Activated CD4-positive, alpha-beta T cell treated with anti-CD3 and anti-CD28 coated beads for 36 hours (primary cell): ENCODE measurements at regions not wholly inside any gene's neighbourhood (a gene's known extent, or its start where the extent isn't known, plus 50 kb on each side); places are given as distances from the start of the nearest gene placed in this dataset.

Source experiments
- ATAC-seq: fragments of 200-7000 bp; cut with Tn5 transposase; one replicate; pipeline ENCODE4 v1.10.0; 2021; ENCODE audit warnings: mild to moderate bottlenecking, moderate library complexity
- CTCF ChIA-PET: fragments of 350-600 bp; sonication (Branson Sonifier 250); formaldehyde crosslinking; loops from one replicate; lab custom pipeline; 2021; ENCODE audit warnings: antibody characterized with exemption; lab: Charles Lee
- POLR2A ChIA-PET: fragments of 350-600 bp; sonication (Branson Sonifier 250); formaldehyde crosslinking; loops from one replicate; lab custom pipeline; 2021; ENCODE audit warnings: antibody characterized with exemption, inconsistent platforms; lab: Charles Lee
- DNase-seq: peaks from one replicate; pipeline ENCODE4 v3.0.0-alpha.2; 2020
- H3K27ac Mint-ChIP-seq: one replicate; pipeline ENCODE4 v1.8.0; 2021; ENCODE audit warnings: mixed read lengths
- H3K27me3 Mint-ChIP-seq: one replicate; pipeline ENCODE4 v1.8.0; 2021; ENCODE audit warnings: mixed read lengths
- H3K36me3 Mint-ChIP-seq: one replicate; pipeline ENCODE4 v1.8.0; 2021; ENCODE audit warnings: low read depth, mixed read lengths
- H3K4me1 Mint-ChIP-seq: one replicate; pipeline ENCODE4 v1.8.0; 2021; ENCODE audit warnings: mixed read lengths
- H3K4me3 Mint-ChIP-seq: one replicate; pipeline ENCODE4 v1.8.0; 2021; ENCODE audit warnings: mild to moderate bottlenecking, moderate library complexity, mixed read lengths
- H3K9me3 Mint-ChIP-seq: one replicate; pipeline ENCODE4 v1.8.0; 2021; ENCODE audit warnings: low read depth, mixed read lengths
- intact Hi-C, 2 experiments: fragments of 100-400 bp; cut with DNase I in 1 of 2; cut with micrococcal nuclease in 1 of 2; formaldehyde crosslinking; loops; one replicate each; pipeline versions ENCODE4 v1.14.2 to v1.15.1; 2022 to 2024; cut with DNase I, micrococcal nuclease

GRCh38 chr3:117914540-117915100 lies 1120.0 kb downstream of the IGSF11 start:
- no peak for DNase-seq
- Mint-ChIP-seq H3K36me3 (no peaks in the 10 kb centered on the region), H3K27ac (no peak overlapping the region), H3K27me3 (no peaks in the 10 kb centered on the region), H3K9me3 (no peaks in the 10 kb centered on the region), H3K4me1 (no peaks in the 10 kb centered on the region), H3K4me3 (no peak overlapping the region)
- ChIA-PET CTCF (no interaction called here), POLR2A (no interaction called here)
- no peak for ATAC-seq
- intact Hi-C loops, result no loop called here

DNA sequence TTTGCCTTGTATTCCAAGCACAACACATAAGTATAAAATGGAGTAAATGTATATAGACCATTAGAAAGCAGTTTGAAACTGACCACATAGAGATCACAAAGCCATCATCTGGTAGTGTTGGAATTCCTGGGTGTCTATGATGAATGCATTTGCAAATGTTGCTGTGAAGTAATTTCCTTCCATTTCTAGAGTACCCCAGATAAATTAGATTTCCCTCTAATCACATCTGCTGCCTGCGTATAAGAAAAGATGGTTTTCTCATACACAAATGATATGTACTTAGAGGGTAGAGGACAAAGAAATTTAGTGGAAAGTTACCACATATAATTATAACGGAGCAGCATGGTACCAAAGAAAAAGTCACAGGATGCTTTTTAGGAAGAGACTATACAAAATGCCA lies 1117.8 kb downstream of the IGSF11 start:
- ChIA-PET CTCF (no interaction called here), POLR2A (no interaction called here)
- ATAC-seq (no peak), DNase-seq (no peak)
- H3K4me1 Mint-ChIP-seq, result no peaks in the 10 kb centered on the region
- no peak overlapping the region for H3K4me3 Mint-ChIP-seq
- H3K27ac Mint-ChIP-seq, result no peak overlapping the region
- H3K36me3 Mint-ChIP-seq, result no peaks in the 10 kb centered on the region
- no peaks in the 10 kb centered on the region for H3K9me3 Mint-ChIP-seq
- no peaks in the 10 kb centered on the region for H3K27me3 Mint-ChIP-seq
- intact Hi-C loops, result no loop called here

- ATAC-seq (no peak), DNase-seq (no peak)
- CTCF ChIA-PET, result no interaction called here
- Mint-ChIP-seq H3K27me3 (no peaks in the 10 kb centered on the region), H3K36me3 (no peaks in the 10 kb centered on the region), H3K4me3 (no peak overlapping the region), H3K9me3 (no peaks in the 10 kb centered on the region), H3K27ac (no peak overlapping the region), H3K4me1 (no peaks in the 10 kb centered on the region)
- intact Hi-C loops, result no loop called here
- POLR2A ChIA-PET, result no interaction called here
Observed at GRCh38 chr3:117919621-117920020, 1115.0 kb downstream of the IGSF11 start.

- DNase-seq, result no peak
- CTCF ChIA-PET, result no interaction called here
- H3K9me3 Mint-ChIP-seq, result no peaks in the 10 kb centered on the region
- H3K27ac Mint-ChIP-seq, result no peak overlapping the region
- no peak overlapping the region for H3K4me3 Mint-ChIP-seq
- no peaks in the 10 kb centered on the region for H3K36me3 Mint-ChIP-seq
- ATAC-seq, result no peak
- POLR2A ChIA-PET, result no interaction called here
- no peaks in the 10 kb centered on the region for H3K27me3 Mint-ChIP-seq
- no peaks in the 10 kb centered on the region for H3K4me1 Mint-ChIP-seq
- intact Hi-C loops, result no loop called here
Observed at GRCh38 chr3:117920253-117920898, 1114.3 kb downstream of the IGSF11 start.

DNA sequence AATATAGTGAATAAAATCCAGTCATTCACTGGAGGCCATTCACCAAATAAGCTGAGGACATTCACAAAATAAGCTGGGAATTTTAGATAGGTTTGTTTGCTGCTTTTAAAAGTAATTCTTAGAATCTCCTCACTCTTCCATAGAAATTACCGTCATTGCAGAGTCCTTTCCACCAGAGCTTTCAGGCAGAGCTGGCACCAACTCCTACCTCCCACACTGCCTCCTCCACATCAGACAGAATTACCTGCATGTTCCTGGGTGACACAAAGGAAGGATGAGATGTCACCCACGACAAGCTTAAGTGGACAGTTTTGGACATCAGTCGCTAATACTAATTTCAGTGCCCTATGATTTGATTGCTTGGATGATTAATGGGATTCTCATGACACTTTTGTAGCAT lies 1113.2 kb downstream of the IGSF11 start:
- DNase-seq (no peak), ATAC-seq (no peak)
- POLR2A ChIA-PET, result no interaction called here
- Mint-ChIP-seq H3K27ac (no peak overlapping the region), H3K27me3 (no peaks in the 10 kb centered on the region), H3K4me1 (no peaks in the 10 kb centered on the region), H3K36me3 (no peaks in the 10 kb centered on the region), H3K9me3 (no peaks in the 10 kb centered on the region), H3K4me3 (no peak overlapping the region)
- CTCF ChIA-PET, result no interaction called here
- intact Hi-C loops, result no loop called here

DNA sequence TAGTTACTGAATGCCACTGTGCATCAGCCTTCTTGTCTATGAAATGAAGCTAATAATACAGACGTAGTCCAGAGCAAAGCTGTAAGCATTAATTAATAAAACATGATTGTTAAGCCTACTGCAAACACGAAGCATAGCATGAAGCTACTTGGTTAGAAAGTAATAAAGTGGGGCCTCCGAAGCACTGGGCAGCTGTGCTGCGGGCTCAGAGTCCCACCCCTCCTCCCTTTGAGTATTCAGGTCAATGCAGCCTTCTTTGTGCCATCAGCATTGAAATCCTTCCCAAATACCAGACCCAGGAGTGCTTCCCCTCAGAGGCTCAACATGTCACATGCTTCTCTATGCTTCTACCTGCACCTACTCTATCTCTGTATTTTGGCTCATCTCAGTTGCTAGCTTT lies 1112.6 kb downstream of the IGSF11 start:
- no peaks in the 10 kb centered on the region for H3K36me3 Mint-ChIP-seq
- no peak overlapping the region for H3K4me3 Mint-ChIP-seq
- no peaks in the 10 kb centered on the region for H3K4me1 Mint-ChIP-seq
- ATAC-seq (no peak), DNase-seq (no peak)
- ChIA-PET CTCF (no interaction called here), POLR2A (no interaction called here)
- intact Hi-C loops, result no loop called here
- no peaks in the 10 kb centered on the region for H3K9me3 Mint-ChIP-seq
- no peaks in the 10 kb centered on the region for H3K27me3 Mint-ChIP-seq
- no peak overlapping the region for H3K27ac Mint-ChIP-seq

DNA sequence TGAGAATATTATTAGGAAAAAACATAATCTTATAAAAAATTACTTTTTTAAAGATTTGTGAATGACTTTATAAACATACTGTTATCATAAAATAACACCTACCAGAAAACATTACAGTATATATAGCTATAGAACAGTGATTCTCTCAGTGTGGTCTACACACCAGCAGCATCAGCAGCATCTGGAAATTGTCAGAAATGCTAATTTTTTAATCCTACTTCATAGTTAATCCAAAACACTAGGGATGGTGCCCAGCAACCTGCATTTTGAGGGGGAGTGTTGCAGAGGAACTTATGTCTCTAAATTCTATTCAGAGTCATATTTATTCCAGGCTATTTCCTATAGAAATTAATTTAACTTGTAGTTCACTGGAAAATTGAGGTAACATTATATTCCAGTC lies 1107.8 kb downstream of the IGSF11 start:
- ATAC-seq (no peak), DNase-seq (no peak)
- Mint-ChIP-seq H3K4me3 (no peak overlapping the region), H3K27ac (no peak overlapping the region), H3K27me3 (no peaks in the 10 kb centered on the region), H3K36me3 (no peaks in the 10 kb centered on the region), H3K4me1 (no peaks in the 10 kb centered on the region), H3K9me3 (no peaks in the 10 kb centered on the region)
- CTCF ChIA-PET, result no interaction called here
- intact Hi-C loops, result no loop called here
- POLR2A ChIA-PET, result no interaction called here

DNA sequence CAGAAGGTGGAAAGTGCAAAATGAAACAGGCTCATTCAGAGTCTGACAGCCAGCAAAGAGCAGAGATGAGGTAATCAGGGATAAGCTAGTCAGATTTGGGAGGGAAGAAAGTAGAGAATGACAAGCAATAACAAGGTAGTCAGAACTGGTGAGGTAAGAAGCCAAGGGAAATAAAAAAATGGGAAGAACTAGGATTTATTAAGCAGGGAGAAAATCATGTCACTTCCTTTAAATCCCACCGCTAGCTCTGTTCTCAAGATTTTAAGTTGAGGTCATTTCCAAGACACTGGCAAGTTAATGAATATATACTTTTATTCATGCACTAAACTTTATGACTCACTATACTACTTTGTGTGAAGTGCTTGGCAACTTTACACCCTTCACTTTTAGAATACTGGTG lies 1106.8 kb downstream of the IGSF11 start:
- Mint-ChIP-seq H3K4me3 (no peak overlapping the region), H3K27ac (no peak overlapping the region)

DNA sequence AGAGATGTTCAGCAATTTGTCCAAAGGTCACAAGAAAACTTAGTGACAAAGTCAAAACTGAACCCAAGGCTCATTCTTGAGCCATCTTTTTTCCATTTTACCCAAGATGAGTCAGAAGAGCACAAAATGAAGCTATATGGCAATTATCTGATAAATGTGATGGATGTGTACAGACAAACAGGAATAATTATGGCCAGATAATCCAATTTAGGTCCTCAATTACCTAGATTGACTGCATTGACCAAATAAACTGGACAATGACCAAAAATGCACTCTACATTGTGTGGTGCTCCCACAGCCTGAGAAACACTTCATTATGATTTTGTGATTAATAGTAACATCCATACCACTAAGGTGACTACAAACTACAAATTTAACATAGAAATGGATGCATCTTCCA lies 1105.8 kb downstream of the IGSF11 start:
- no peaks in the 10 kb centered on the region for H3K9me3 Mint-ChIP-seq
- ChIA-PET POLR2A (no interaction called here), CTCF (no interaction called here)
- H3K36me3 Mint-ChIP-seq, result no peaks in the 10 kb centered on the region
- H3K4me1 Mint-ChIP-seq, result no peaks in the 10 kb centered on the region
- H3K4me3 Mint-ChIP-seq, result no peak overlapping the region
- intact Hi-C loops, result no loop called here
- no peaks in the 10 kb centered on the region for H3K27me3 Mint-ChIP-seq
- H3K27ac Mint-ChIP-seq, result no peak overlapping the region
- no peak for ATAC-seq
- DNase-seq, result no peak

More for the DNA sequence above, 1106.8 kb downstream of the IGSF11 start:
- Mint-ChIP-seq H3K27me3 (no peaks in the 10 kb centered on the region), H3K4me1 (no peaks in the 10 kb centered on the region), H3K36me3 (no peaks in the 10 kb centered on the region), H3K9me3 (no peaks in the 10 kb centered on the region)
- no peak for DNase-seq
- CTCF ChIA-PET, result no interaction called here
- POLR2A ChIA-PET, result no interaction called here
- intact Hi-C loops, result no loop called here
- ATAC-seq, result no peak

- Mint-ChIP-seq H3K9me3 (no peaks in the 10 kb centered on the region), H3K27ac (no peak overlapping the region), H3K4me3 (no peak overlapping the region), H3K36me3 (no peaks in the 10 kb centered on the region), H3K4me1 (no peaks in the 10 kb centered on the region), H3K27me3 (no peaks in the 10 kb centered on the region)
- ATAC-seq (no peak), DNase-seq (no peak)
- ChIA-PET CTCF (no interaction called here), POLR2A (no interaction called here)
- intact Hi-C loops, result no loop called here
Observed at GRCh38 chr3:117932441-117932840, 1102.2 kb downstream of the IGSF11 start.

DNA sequence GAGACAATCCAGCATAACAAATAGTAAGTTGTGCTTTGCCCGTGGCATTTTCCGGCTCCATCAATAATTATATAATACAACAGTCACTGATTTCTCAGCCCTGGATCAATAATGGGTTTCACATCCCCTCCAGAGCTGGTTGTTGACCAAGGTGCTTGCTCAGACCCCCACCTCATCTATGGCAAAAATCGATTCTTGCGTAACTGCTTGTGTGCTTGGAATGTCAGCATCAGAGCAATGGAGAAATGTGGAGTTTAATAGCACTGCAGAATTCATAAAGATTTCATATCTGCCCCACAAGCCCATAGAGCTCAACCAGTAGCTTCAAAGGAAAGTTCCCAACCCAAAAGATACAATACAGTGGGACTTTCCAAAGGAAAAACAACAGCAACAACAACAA lies 1098.5 kb downstream of the IGSF11 start:
- Mint-ChIP-seq H3K27me3 (no peaks in the 10 kb centered on the region), H3K9me3 (peaks cover 4% of the 10 kb centered on the region), H3K36me3 (no peaks in the 10 kb centered on the region), H3K4me1 (no peaks in the 10 kb centered on the region), H3K4me3 (no peak overlapping the region), H3K27ac (no peak overlapping the region)
- ChIA-PET POLR2A (interaction anchor here (0.6 kb wide), 1 partner anchor 143 kb away, joined by 4 read pairs; no protein-coding TSS in a partner anchor), CTCF (no interaction called here)
- ATAC-seq, result no peak
- intact Hi-C loops, result no loop called here
- DNase-seq, result no peak

DNA sequence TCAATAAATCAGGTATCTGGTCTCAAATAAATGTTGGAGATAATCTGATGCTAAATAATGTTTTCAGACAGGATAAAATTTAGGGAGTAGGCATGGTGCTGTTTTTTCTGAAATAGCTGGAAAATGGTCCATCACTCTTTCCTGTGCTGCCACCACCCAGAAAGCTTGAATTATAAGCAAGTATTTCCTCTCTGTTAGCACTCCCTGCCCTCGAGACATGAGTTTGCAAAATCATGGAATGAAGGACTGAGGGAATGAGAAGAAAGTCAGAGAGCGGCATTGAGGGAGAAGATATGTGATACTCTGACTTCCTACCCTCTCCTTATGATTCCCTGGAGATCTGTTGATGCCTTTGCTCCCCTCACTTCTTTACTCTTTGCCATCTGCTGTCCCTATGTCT lies 1095.7 kb downstream of the IGSF11 start:
- no peaks in the 10 kb centered on the region for H3K27me3 Mint-ChIP-seq
- peaks cover 4% of the 10 kb centered on the region for H3K9me3 Mint-ChIP-seq
- CTCF ChIA-PET, result no interaction called here
- POLR2A ChIA-PET, result no interaction called here
- no peak overlapping the region for H3K27ac Mint-ChIP-seq
- DNase-seq (no peak), ATAC-seq (no peak)
- H3K4me1 Mint-ChIP-seq, result no peaks in the 10 kb centered on the region
- no peaks in the 10 kb centered on the region for H3K36me3 Mint-ChIP-seq
- intact Hi-C loops, result no loop called here
- H3K4me3 Mint-ChIP-seq, result no peak overlapping the region
